ENCODE measurements at regions not wholly inside any gene's neighbourhood (a gene's known extent, or its start where the extent isn't known, plus 50 kb on each side); places are given as distances from the start of the nearest gene placed in this dataset.

GRCh38 chr6:92648364-92649086 lies 770.8 kb downstream of the EPHA7 start:
- TF ChIP-seq, protein P1, sequence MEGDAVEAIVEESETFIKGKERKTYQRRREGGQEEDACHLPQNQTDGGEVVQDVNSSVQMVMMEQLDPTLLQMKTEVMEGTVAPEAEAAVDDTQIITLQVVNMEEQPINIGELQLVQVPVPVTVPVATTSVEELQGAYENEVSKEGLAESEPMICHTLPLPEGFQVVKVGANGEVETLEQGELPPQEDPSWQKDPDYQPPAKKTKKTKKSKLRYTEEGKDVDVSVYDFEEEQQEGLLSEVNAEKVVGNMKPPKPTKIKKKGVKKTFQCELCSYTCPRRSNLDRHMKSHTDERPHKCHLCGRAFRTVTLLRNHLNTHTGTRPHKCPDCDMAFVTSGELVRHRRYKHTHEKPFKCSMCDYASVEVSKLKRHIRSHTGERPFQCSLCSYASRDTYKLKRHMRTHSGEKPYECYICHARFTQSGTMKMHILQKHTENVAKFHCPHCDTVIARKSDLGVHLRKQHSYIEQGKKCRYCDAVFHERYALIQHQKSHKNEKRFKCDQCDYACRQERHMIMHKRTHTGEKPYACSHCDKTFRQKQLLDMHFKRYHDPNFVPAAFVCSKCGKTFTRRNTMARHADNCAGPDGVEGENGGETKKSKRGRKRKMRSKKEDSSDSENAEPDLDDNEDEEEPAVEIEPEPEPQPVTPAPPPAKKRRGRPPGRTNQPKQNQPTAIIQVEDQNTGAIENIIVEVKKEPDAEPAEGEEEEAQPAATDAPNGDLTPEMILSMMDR (conservative IDR thresholded peaks at IDR 0.05 in 1 of 2, IDR thresholded peaks at IDR 0.05 in 1 of 2; ENCODE audit: low read depth in 1 of 2, low read length in 2 of 2): no peak
- TF ChIP-seq EZH2 (IDR thresholded peaks at IDR 0.05; ENCODE audit: low read length, missing control alignments): no peak

Data from fibroblast of lung (primary cell).